Natural killer cell (primary cell): ENCODE measurements at regions not wholly inside any gene's neighbourhood (a gene's known extent, or its start where the extent isn't known, plus 50 kb on each side); places are given as distances from the start of the nearest gene placed in this dataset.

ENCODE experiments used
- ATAC-seq, 3 donors: fragments of 150-1000 bp in 2 of 3; fragments of 200-7000 bp in 1 of 3; cut with Tn5 transposase; 1 replicate in 1 of 3; 2 replicates in 2 of 3; pipeline ENCODE4 v1.10.0; 2021; ENCODE audit warnings: mild to moderate bottlenecking in 2 of 3, moderate library complexity in 2 of 3
- DNase-seq, 2 donors: peaks; one replicate each; pipeline versions ENCODE4 v3.0.0 to v3.0.0-alpha.2; 2013 to 2021; ENCODE audit warnings: mixed read lengths in 1 of 2
- H3K27ac ChIP-seq: one replicate; pipeline ENCODE4 v1.5.1; 2013; ENCODE audit warnings: mild to moderate bottlenecking, low read length
- H3K27me3 ChIP-seq: one replicate; pipeline ENCODE4 v1.6.1; 2013; ENCODE audit warnings: low read length; ENCODE audit not compliant: control insufficient read depth, insufficient read depth
- H3K36me3 ChIP-seq: one replicate; pipeline ENCODE4 v1.6.1; 2013; ENCODE audit warnings: low read length; ENCODE audit not compliant: control insufficient read depth, insufficient read depth
- H3K4me1 ChIP-seq: one replicate; pipeline ENCODE4 v1.6.1; 2013; ENCODE audit warnings: low read length; ENCODE audit not compliant: control insufficient read depth, insufficient read depth
- H3K4me3 ChIP-seq: one replicate; pipeline ENCODE4 v1.5.1; 2013; ENCODE audit warnings: low read length
- H3K9me3 ChIP-seq: one replicate; pipeline ENCODE4 v1.6.1; 2013; ENCODE audit warnings: low read length; ENCODE audit not compliant: control insufficient read depth, insufficient read depth
- H3K27ac Mint-ChIP-seq, 2 donors: one replicate each; pipeline ENCODE4 v1.8.0; 2022; ENCODE audit warnings: mild to moderate bottlenecking in 2 of 2, mixed read lengths in 2 of 2, moderate library complexity in 1 of 2
- H3K27me3 Mint-ChIP-seq, 2 donors: one replicate each; pipeline ENCODE4 v1.8.0; 2022; ENCODE audit warnings: low read depth in 2 of 2, mixed read lengths in 2 of 2
- H3K36me3 Mint-ChIP-seq: one replicate; pipeline ENCODE4 v1.8.0; 2022; ENCODE audit warnings: mixed read lengths
- H3K4me1 Mint-ChIP-seq, 2 donors: one replicate each; pipeline ENCODE4 v1.8.0; 2022; ENCODE audit warnings: mixed read lengths in 2 of 2
- H3K4me3 Mint-ChIP-seq: one replicate; pipeline ENCODE4 v1.8.0; 2022; ENCODE audit warnings: mild to moderate bottlenecking, moderate library complexity, mixed read lengths
- H3K9me3 Mint-ChIP-seq, 2 donors: one replicate each; pipeline ENCODE4 v1.8.0; 2022; ENCODE audit warnings: mixed read lengths in 2 of 2
- CTCF ChIP-seq: fragments of 200-600 bp; IDR thresholded peaks from one replicate; pipeline ENCODE4 v1.8.0; 2022; ENCODE audit warnings: antibody characterized with exemption
- WGBS: methylation state at CpG from one replicate; pipeline ENCODE4 v1.1.7; 2013; ENCODE audit warnings: missing lambda C conversion rate; ENCODE audit not compliant: insufficient coverage; 5-methylcytosine and 5-hydroxymethylcytosine counted together
- intact Hi-C: fragments of 100-400 bp; cut with micrococcal nuclease; formaldehyde crosslinking; loops from one replicate; pipeline ENCODE4 v1.14.2; 2022

- Histone ChIP-seq H3K36me3 (no peaks in the 10 kb centered on the region), H3K27ac (no peak overlapping the region), H3K4me3 (no peak overlapping the region), H3K4me1 (no peaks in the 10 kb centered on the region), H3K27me3 (no peaks in the 10 kb centered on the region), H3K9me3 (no peaks in the 10 kb centered on the region)
- Mint-ChIP-seq H3K4me3 (no peak overlapping the region), H3K4me1 (no peaks in the 10 kb centered on the region), H3K27me3 (no peaks in the 10 kb centered on the region), H3K9me3 (peaks cover 7% of the 10 kb centered on the region in 2 donors), H3K36me3 (peaks cover 7% of the 10 kb centered on the region), H3K27ac (no peak overlapping the region)
- intact Hi-C loops: no loop called here
- WGBS: 70% methylated on average over 4 of the region's 4 CpGs
- DNase-seq (no peak), ATAC-seq (no peak)
- TF ChIP-seq CTCF: no peak
These were observed 433.7 kb downstream of the KIF2B start for GRCh38 chr17:54256401-54256929.

- H3K9me3 Mint-ChIP-seq: peaks cover 7 to 8% of the 10 kb centered on the region in 2 donors
- no peak for TF ChIP-seq CTCF
- WGBS: 0% methylated on average over 1 of the region's 2 CpGs
- H3K4me3 Mint-ChIP-seq: no peak overlapping the region
- Histone ChIP-seq H3K27ac (no peak overlapping the region), H3K4me1 (no peaks in the 10 kb centered on the region), H3K9me3 (no peaks in the 10 kb centered on the region), H3K4me3 (no peak overlapping the region), H3K27me3 (no peaks in the 10 kb centered on the region), H3K36me3 (no peaks in the 10 kb centered on the region)
- DNase-seq: no peak
- no peaks in the 10 kb centered on the region for H3K27me3 Mint-ChIP-seq
- H3K36me3 Mint-ChIP-seq: peaks cover 7% of the 10 kb centered on the region
- intact Hi-C loops: no loop called here
- ATAC-seq: no peak
- no peak overlapping the region for H3K27ac Mint-ChIP-seq
- H3K4me1 Mint-ChIP-seq: no peaks in the 10 kb centered on the region
These were observed 434.7 kb downstream of the KIF2B start for GRCh38 chr17:54257440-54257839.

- ATAC-seq (no peak), DNase-seq (no peak)
- Mint-ChIP-seq H3K4me3 (no peak overlapping the region), H3K27ac (no peak overlapping the region), H3K36me3 (peaks cover 7% of the 10 kb centered on the region), H3K4me1 (no peaks in the 10 kb centered on the region), H3K9me3 (peaks cover 9 to 10% of the 10 kb centered on the region in 2 donors), H3K27me3 (no peaks in the 10 kb centered on the region)
- H3K36me3 ChIP-seq: no peaks in the 10 kb centered on the region
- H3K27ac ChIP-seq: no peak overlapping the region
- H3K4me3 ChIP-seq: no peak overlapping the region
- no peaks in the 10 kb centered on the region for H3K27me3 ChIP-seq
- no peaks in the 10 kb centered on the region for H3K4me1 ChIP-seq
- intact Hi-C loops: no loop called here
- no peaks in the 10 kb centered on the region for H3K9me3 ChIP-seq
- WGBS: 74% methylated on average over 4 of the region's 4 CpGs
- TF ChIP-seq CTCF: no peak
These were observed 436.7 kb downstream of the KIF2B start for GRCh38 chr17:54259476-54259875.

- H3K36me3 Mint-ChIP-seq: peaks cover 7% of the 10 kb centered on the region
- H3K4me3 ChIP-seq: no peak overlapping the region
- no peaks in the 10 kb centered on the region for H3K27me3 Mint-ChIP-seq
- no peaks in the 10 kb centered on the region for H3K4me1 ChIP-seq
- no peaks in the 10 kb centered on the region for H3K27me3 ChIP-seq
- 88% methylated on average over 2 of the region's 2 CpGs for WGBS
- intact Hi-C loops: no loop called here
- peaks cover 10 to 14% of the 10 kb centered on the region in 2 donors for H3K9me3 Mint-ChIP-seq
- no peaks in the 10 kb centered on the region for H3K9me3 ChIP-seq
- TF ChIP-seq CTCF: no peak
- H3K4me3 Mint-ChIP-seq: no peak overlapping the region
- DNase-seq (no peak), ATAC-seq (no peak)
- no peak overlapping the region for H3K27ac ChIP-seq
- H3K4me1 Mint-ChIP-seq: no peaks in the 10 kb centered on the region
- no peak overlapping the region for H3K27ac Mint-ChIP-seq
- no peaks in the 10 kb centered on the region for H3K36me3 ChIP-seq
These were observed 438.7 kb downstream of the KIF2B start for GRCh38 chr17:54261465-54261864.
